ENCODE measurements at regions not wholly inside any gene's neighbourhood (a gene's known extent, or its start where the extent isn't known, plus 50 kb on each side); places are given as distances from the start of the nearest gene placed in this dataset.

GRCh38 chr9:27671636-27672035 lies 98.4 kb upstream of the C9orf72 start:
- DNase-seq, result no peak
- Histone ChIP-seq H3K27ac (no peak overlapping the region), H3K27me3 (no peaks in the 10 kb centered on the region), H3K4me1 (peaks cover 0 to 33% (median 0%) of the 10 kb centered on the region in 3 donors), H3K9me3 (no peaks in the 10 kb centered on the region), H3K4me3 (no peak overlapping the region), H3K36me3 (no peaks in the 10 kb centered on the region)
- TF ChIP-seq CTCF (IDR thresholded peaks at IDR 0.05) (no peak), POLR2A (IDR thresholded peaks at IDR 0.05) (no peak)
- intact Hi-C loops (cut with DNase I), result no loop called here
- 57% methylated on average over 5 of the region's 5 CpGs for whole genome bisulfite sequencing, 2 donors

DNA sequence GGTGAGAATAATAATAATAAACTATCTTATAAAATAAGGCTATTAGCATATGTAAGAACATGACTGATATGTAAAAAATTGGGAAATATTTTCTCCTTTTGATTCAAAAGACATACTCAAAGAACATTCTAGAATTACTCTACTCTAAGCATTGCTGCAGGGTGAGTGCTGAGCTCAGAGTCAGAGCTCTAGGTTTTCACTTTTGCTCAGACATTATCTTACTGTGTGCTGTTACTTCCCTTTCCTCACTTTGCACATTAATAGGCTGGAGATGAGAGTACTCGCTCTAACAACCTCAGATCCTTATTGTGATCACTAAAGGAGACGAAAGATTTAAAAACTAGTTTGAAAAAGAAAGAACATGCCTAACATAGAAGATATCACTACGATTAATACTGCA lies 99.4 kb upstream of the C9orf72 start:
- TF ChIP-seq POLR2A (IDR thresholded peaks at IDR 0.05) (no peak), CTCF (IDR thresholded peaks at IDR 0.05) (no peak)
- H3K36me3 ChIP-seq, result no peaks in the 10 kb centered on the region
- intact Hi-C loops (cut with DNase I), result no loop called here

GRCh38 chr9:27673641-27674040 lies 100.4 kb upstream of the C9orf72 start:
- H3K36me3 ChIP-seq, result no peaks in the 10 kb centered on the region
- no peaks in the 10 kb centered on the region for H3K9me3 ChIP-seq
- 67 to 73% methylated on average over 3 of the region's 3 CpGs for WGBS, 2 donors
- TF ChIP-seq POLR2A (IDR thresholded peaks at IDR 0.05), result no peak
- no peak for TF ChIP-seq CTCF (IDR thresholded peaks at IDR 0.05)
- H3K27me3 ChIP-seq, result no peaks in the 10 kb centered on the region
- H3K4me1 ChIP-seq, result peaks cover 0 to 33% (median 0%) of the 10 kb centered on the region in 3 donors
- intact Hi-C loops (cut with DNase I), result no loop called here
- no peak overlapping the region for H3K27ac ChIP-seq
- H3K4me3 ChIP-seq, result no peak overlapping the region
- DNase-seq, result no peak

More for the DNA sequence above, 99.4 kb upstream of the C9orf72 start:
- DNase-seq, result no peak
- H3K4me1 ChIP-seq, result peaks cover 0 to 33% (median 0%) of the 10 kb centered on the region in 3 donors
- H3K4me3 ChIP-seq, result no peak overlapping the region
- no peaks in the 10 kb centered on the region for H3K27me3 ChIP-seq
- WGBS, 2 donors, result 57 to 58% methylated on average over 3 of the region's 3 CpGs
- no peaks in the 10 kb centered on the region for H3K9me3 ChIP-seq
- H3K27ac ChIP-seq, result no peak overlapping the region

- H3K4me3 ChIP-seq, result no peak overlapping the region
- WGBS, 2 donors, result 88 to 90% methylated on average over 6 of the region's 6 CpGs
- DNase-seq, result no peak
- H3K9me3 ChIP-seq, result no peaks in the 10 kb centered on the region
- peaks cover 0 to 43% (median 0%) of the 10 kb centered on the region in 3 donors for H3K4me1 ChIP-seq
- intact Hi-C loops (cut with DNase I), result no loop called here
- no peak overlapping the region for H3K27ac ChIP-seq
- TF ChIP-seq CTCF (IDR thresholded peaks at IDR 0.05) (no peak), POLR2A (IDR thresholded peaks at IDR 0.05) (no peak)
- H3K36me3 ChIP-seq, result no peaks in the 10 kb centered on the region
- H3K27me3 ChIP-seq, result no peaks in the 10 kb centered on the region
Measured at GRCh38 chr9:27675354-27675753, 102.1 kb upstream of the C9orf72 start.

DNA sequence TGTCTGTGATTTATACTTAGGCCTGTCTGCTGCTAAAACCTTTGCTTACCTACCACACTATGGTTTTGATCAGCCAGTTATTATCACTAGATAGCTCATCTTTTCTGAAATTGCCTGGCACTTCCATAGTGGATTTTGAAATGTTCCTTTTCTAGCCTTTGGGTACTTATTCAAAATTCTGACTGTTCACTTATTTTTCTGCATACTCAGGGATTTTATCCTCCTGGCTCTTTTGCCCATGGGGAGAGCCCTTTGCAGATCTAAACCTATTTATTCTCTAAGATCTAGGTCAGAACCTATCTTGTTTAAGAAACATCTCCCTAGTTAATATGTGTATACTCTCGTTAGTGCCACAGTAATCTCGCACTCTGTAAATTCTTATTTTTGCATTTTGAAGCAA lies 103.5 kb upstream of the C9orf72 start:
- intact Hi-C loops (cut with DNase I), result no loop called here
- Histone ChIP-seq H3K4me3 (no peak overlapping the region), H3K4me1 (peaks cover 0 to 49% (median 0%) of the 10 kb centered on the region in 3 donors), H3K27ac (no peak overlapping the region), H3K36me3 (no peaks in the 10 kb centered on the region), H3K9me3 (no peaks in the 10 kb centered on the region), H3K27me3 (no peaks in the 10 kb centered on the region)
- 88 to 89% methylated on average over 2 of the region's 2 CpGs for WGBS, 2 donors
- TF ChIP-seq POLR2A (IDR thresholded peaks at IDR 0.05) (no peak), CTCF (IDR thresholded peaks at IDR 0.05) (no peak)
- no peak for DNase-seq
